HG03095 (cell line): ENCODE measurements at regions not wholly inside any gene's neighbourhood (a gene's known extent, or its start where the extent isn't known, plus 50 kb on each side); places are given as distances from the start of the nearest gene placed in this dataset.
"Not testable (repeated sequence)": the region's sequence is repeated elsewhere in the genome, so short reads cannot be mapped to it uniquely, and the experiment has no call there.

Experiments used
- ATAC-seq: cut with Tn5 transposase; IDR thresholded peaks from one replicate; pipeline ENCODE4 v1.9.1; 2021; ENCODE audit warnings: moderate library complexity; ENCODE audit not compliant: unreplicated experiment

DNA sequence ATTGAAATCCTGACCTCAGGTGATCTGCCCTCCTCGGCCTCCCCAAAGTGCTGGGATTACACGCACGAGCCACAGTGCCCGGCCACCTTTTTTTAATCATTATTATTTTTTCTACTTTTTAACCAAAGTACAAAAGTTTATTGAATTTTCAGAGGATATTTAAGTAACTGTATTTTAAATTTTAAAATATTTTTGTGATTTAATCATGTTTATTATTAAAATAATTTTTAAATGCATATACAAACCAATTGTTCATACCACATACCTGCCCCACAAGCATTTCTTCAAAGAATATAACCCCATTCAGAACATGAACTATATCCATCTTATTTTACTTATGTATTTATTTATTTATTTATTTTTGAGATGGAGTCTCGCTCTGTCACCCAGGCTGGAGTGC, 163.6 kb upstream of the MAP2 start:
- no peak for ATAC-seq

- ATAC-seq = not testable (repeated sequence)
Measured at GRCh38 chr2:209261366-209262053, 162.3 kb upstream of the MAP2 start.

- ATAC-seq = no peak
Measured at GRCh38 chr2:209269024-209269423, 154.8 kb upstream of the MAP2 start.

GRCh38 chr2:209276000-209276399, 147.8 kb upstream of the MAP2 start:
- ATAC-seq = no peak

DNA sequence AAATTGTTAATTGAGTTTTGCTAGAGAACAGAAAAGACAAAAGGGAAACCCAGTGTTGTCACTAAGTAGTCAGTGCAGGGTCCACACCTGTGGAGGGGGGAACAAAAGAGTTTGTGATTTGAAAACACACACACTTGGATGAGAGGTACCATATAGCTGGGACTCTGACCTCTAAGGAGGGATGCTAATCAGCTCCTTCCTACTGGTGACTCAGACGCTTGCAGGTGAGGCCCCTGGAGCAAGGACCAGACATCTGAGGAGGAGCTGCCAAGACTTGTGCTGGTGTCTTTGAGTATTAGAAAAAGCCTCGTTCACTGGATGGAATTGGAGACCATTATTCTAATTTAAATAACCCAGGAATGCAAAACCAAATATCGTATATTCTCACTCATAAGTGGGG, 146.4 kb upstream of the MAP2 start:
- no peak for ATAC-seq

DNA sequence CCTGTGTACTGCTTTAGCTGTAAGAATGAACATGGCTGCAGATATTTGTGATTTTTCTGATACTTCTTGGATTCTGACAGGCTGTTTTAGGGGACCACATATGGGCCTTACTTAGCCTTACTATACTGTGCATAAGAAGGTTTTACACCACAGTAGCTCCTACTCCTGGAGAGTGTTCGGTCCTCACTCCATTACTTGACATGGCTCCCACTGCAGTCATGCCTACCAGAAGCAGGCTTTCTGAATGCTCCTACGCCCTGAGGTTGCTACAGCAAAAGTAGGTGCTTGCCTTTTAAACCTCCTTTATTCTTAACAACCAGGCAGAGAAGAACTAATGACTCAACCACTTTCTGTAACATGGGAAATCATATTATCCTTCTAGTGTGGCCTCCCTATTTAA, 125.2 kb upstream of the MAP2 start:
- no peak for ATAC-seq

DNA sequence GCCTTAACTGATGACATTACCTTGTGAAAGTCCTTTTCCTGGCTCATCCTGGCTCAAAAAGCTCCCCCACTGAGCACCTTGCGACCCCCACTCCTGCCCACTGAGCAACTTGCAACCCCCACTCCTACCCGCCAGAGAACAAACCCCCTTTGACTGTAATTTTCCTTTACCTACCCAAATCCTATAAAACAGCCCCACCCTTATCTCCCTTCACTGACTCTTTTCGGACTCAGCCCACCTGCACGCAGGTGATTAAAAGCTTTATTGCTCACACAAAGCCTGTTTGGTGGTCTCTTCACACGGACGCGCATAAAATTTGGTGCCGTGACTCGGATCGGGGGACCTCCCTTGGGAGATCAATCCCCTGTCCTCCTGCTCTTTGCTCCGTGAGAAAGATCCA, 124.4 kb upstream of the MAP2 start:
- not testable (repeated sequence) for ATAC-seq

DNA sequence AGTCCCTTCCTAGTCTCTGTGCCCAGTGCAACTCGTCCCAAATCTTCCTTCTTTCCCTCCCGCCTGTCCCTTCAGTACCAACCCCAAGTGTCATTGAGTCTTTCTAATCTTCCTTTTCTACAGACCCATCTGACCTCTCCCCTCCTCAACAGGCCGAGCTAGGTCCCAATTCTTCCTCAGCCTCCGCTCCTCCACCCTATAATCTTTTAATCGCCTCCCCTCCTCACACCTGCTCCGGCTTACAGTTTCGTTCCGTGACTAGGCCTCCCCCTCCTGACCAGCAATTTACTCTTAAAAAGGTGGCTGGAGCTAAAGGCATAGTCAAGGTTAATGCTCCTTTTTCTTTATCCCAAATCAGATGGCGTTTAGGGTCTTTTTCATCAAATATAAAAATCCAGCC, 123.1 kb upstream of the MAP2 start:
- ATAC-seq = not testable (repeated sequence)

DNA sequence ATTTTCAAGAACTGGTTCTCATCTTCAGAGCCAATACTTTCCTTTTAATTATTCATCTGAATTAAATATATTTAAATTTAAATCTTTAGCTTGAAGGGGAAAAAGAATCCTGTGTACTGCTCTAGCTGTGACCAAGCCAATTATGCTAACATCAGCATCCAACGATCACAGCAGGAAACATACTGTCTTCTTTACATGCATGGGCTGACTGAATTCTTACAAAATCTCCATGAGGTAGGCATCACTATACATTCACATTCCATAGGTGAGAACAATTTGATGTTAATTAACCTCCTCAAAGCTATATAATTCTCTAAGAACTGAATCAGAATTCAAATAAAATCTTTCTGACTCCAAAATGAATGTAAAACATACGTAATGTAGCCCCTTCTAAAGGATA, 118.8 kb upstream of the MAP2 start:
- no peak for ATAC-seq

GRCh38 chr2:209305746-209306196, 118.1 kb upstream of the MAP2 start:
- no peak for ATAC-seq

GRCh38 chr2:209307161-209308001, 116.5 kb upstream of the MAP2 start:
- ATAC-seq = no peak

GRCh38 chr2:209308415-209308814, 115.4 kb upstream of the MAP2 start:
- no peak for ATAC-seq

GRCh38 chr2:209311948-209312347, 111.9 kb upstream of the MAP2 start:
- no peak for ATAC-seq

GRCh38 chr2:209312450-209312849, 111.4 kb upstream of the MAP2 start:
- not testable (repeated sequence) for ATAC-seq

GRCh38 chr2:209314653-209315052, 109.2 kb upstream of the MAP2 start:
- no peak for ATAC-seq

GRCh38 chr2:209316141-209316540, 107.7 kb upstream of the MAP2 start:
- ATAC-seq = no peak

- no peak for ATAC-seq
Measured at GRCh38 chr2:209321076-209321475, 102.8 kb upstream of the MAP2 start.

DNA sequence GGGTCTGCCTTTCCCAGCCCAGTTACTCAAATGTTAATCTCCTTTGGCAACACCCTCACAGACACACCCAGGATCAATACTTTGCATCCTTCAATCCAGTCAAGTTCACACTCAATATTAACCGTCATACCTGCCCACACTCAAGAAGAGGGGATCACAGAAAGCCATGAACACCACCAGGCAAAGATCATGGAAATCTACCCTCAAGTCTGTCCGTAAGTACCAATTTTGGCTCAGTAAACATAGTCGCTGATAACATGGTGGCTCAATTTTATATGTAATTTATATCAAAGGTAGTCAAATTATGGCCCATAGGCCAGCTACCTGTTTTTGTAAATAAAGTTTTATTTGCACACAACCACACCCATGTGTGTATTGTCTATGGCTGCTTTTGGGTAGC, 102.3 kb upstream of the MAP2 start:
- no peak for ATAC-seq

DNA sequence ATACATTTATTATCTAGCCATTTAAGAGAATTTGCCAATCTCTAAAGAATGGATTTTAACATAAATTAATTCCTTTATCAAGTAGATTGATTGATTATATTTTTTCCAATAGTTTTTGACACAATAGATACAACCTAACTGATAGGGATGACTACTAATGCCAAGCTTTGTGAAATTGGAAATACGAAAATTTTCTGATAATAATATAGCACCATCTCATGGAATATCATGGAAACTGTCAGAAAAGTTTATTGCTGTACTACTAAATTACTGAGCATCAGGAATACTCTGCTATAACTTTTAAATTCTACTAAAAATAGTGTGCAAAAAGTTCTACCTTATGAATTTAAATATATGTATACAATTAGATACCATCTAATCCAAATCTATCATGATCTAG, 101.8 kb upstream of the MAP2 start:
- ATAC-seq = no peak

GRCh38 chr2:209322905-209323512, 100.8 kb upstream of the MAP2 start:
- ATAC-seq = no peak

DNA sequence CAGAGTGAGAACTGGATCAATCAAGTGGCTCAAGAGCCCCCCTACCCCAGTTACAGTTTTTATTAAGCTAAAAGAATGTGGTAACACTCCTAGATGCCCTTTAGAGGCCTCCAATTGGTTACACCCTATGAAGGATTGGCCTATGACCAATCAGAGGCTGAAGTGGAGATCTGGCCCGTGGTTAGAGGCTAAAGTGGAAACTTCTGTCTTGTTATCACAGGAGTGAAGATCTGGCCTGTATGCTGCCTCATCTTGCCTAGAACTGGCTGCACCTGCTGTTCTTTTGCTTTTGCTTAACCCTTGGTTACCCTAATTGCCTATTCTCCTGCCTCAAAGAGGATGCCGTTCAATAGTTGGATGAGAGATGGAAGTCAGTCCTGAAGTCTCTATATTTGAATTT, 100.1 kb upstream of the MAP2 start:
- ATAC-seq = no peak

DNA sequence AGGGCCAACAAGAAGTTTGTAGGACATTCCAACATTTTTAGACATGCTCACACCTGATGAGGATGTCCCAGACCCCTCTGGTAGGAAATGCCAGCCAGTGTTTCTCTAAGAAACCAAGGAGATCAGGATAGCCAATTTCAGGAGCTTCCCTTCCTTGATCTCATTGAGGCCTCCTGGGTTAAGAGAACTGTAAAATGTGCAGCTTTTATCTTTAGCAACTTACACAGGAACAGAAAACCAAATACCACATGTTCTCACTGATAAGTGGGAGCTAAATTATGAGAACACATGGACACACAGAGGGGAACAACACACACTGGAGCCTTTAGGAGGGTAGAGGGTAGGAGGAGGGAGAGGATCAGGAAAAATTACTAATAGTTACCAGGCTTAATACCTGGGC, 99.6 kb upstream of the MAP2 start:
- no peak for ATAC-seq
